HTR-8/SVneo (cell line): ENCODE measurements at regions not wholly inside any gene's neighbourhood (a gene's known extent, or its start where the extent isn't known, plus 50 kb on each side); places are given as distances from the start of the nearest gene placed in this dataset.
A peak's percentile ranks its signal among the peaks of the same experiment; 100 is the strongest.
"Not testable (repeated sequence)": the region's sequence is repeated elsewhere in the genome, so short reads cannot be mapped to it uniquely, and the experiment has no call there.

Experiments
- DNase-seq: peaks from one replicate; pipeline ENCODE4 v3.0.0; 2011; ENCODE audit warnings: low spot score, mixed read lengths; ENCODE audit not compliant: insufficient read length
- FAIRE-seq: peaks from 2 replicates; lab custom pipeline; 2011; peaks lifted over from hg19 to GRCh38; lab: Jason Lieb, UNC

DNA sequence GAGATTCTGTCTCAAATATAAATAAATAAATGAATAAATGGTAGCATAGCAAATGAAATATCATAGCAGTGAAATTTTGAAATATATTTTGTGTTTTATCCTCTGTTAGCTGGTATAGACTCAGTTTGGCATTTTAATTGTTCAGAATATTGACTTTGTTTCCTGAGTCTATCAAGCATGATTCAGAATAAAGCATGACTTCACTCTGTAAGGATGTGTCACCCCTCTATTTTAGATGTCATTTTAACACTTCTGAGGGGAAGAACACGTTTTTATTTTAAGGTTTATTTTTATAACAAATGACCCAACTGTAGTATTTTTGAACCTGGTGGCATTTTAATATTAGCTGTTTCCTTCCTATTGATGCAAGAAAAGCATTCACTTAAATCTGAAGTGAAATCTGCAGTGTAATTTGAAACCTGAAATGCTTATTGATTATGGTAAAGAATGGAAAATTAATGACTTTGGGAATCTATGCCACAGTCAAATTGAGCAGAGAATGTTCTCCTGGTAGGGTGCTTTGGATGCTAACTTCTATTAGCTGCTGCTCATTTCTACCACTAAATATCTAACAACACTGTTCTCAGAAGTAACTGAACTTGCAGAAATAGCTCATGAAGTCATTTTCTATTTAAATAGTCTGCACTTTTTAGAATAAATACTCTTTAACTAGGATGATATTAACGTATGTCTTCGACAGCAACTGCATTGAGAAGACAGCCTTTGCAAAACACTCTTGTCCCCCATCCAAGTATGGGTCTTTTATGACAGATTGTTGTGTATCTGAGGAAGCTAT, 114.2 kb downstream of the SOX4 start:
- DNase-seq: no peak

DNA sequence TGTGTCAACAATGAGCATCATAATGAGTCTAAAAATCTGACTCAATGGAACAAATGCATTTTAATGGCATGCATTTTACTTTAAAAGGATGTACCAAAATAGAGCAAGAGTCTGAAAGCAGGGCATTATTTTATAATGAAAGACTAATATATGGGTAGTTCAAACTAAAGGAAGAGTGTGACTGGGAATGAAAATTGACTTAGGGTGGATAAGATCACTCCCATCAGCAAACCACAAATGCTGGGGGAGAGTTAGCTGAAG, 114.7 kb downstream of the SOX4 start:
- no peak for FAIRE-seq
- no peak for DNase-seq

More for the DNA sequence above, 114.2 kb downstream of the SOX4 start:
- no peak for FAIRE-seq

DNA sequence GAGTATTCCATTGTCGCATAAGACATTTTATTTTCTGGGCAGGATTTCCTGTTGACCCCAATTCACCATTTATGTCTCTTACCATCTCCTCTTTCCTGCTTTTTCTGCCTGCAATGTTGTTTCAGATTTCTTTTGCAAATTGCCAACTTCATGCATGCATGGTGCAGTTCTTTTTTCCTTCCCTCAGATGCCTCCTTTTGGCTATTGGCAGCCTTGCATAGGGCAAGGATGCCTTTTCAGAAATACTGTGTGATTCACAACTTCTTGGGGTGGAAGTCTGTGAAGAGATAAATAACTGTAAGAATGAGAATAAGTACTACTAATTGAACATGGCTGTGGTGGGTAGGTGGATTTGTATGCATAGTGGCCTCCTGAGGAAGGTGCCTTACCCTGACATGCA, 116.7 kb downstream of the SOX4 start:
- no peak for FAIRE-seq
- DNase-seq: no peak

DNA sequence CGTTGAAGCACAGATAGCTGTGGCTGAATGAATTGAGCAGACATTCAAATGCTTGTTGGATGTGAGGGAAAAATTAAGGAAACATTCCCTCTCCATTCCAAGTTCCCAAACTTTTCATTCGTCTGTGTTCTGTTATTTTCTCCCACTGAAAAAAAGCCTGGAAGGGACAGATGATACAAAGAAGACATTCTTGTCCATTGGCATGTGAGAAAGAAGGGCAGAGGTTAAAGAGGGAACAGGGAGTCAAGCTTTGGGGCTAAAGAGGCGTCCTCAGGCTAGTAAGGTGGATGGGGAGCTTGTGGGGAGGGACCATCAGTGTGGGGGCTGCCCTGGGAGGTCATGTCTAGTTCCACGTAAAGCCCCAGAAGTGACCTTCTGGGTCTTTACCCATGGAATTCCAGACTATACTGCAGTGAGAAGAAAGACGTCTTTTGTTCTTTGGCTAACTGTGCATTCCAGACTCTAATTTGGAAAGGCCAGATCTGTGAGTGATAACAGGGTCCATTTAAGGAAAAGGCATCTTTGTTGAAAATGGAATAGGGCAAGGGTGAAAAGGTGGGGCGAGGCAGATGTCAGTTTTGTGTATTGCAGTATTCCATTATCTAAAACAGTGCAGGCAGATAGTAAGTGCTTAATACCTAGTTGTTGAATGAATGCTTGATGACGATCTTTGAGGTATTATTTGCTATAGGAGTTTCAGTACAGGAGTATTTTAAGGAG, 117.5 kb downstream of the SOX4 start:
- DNase-seq (no peak), FAIRE-seq (no peak)

DNA sequence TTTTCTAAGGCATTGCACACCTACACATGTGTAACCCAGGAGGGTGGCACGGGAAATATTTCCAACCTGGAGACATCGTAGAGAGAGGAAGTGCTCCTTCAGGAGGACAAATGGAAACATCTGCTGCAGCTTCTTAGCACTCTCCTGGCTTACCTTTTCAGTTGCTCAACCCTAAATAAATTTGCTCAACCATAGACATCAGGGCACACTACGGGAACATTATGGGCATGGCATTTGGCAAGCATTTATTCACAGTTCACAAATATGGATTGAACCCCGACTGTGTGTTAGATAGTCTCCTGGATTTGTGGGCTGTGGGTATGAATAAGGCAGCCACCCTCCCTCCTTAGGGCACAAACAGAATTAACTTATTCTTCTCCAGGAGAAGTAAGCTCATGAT, 118.7 kb downstream of the SOX4 start:
- DNase-seq (no peak), FAIRE-seq (no peak)

DNA sequence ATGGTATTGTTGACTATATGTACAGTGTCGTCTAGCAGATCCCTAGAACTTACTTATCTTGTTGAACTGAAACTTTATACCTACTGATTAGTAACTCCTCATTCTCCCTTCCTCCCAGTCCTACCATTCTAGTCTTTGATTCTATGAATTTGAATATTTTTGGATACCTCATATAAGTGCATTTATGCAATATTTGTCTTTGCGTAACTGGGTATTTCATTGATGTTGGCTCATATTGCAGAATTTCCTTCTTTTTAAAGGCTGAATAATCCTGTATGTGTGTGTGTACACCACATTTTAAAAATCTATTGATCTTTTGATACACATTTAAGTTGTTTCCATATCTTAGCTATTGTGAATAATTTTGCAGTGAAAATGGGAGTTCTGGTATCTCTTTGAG, 119.9 kb downstream of the SOX4 start:
- FAIRE-seq (no peak), DNase-seq (no peak)

DNA sequence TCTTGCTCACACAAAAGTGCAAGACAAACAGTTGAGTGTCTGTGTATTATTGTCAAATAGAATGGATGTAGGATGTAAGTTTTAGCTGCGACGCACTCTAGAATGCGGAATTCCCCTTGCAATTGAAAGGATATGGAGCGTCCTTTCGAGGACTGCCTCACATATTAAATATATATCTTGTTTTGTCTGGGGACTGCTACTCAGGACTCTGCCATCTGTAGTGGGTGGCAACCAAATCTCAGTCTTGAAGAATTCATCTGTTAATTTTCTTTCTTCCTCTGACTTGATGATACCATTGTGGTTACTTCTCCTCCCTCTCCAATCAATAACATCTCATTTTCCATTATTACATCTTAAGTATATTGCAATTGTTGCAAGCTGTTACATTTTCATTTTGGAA, 121.6 kb downstream of the SOX4 start:
- no peak for DNase-seq
- no peak for FAIRE-seq

DNA sequence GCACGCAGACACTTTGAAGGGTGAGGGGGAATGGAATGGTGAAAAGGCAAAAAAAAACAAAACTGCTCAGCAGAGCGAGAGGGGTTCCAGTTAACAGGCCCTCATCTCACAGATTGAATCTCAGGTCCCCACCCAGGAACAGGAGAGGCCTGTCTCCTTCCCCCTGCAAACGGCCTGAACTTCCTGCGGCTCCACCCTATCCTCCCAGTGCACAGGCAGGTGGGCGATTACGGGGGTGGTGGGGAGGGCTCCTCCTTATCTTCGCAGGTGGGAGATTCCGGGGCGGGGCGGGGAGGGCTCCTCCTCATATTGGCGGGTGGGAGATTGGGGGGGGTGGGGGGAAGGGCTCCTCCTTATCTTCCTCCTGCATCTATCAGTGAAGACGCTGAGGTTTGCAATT, 129.0 kb downstream of the SOX4 start:
- DNase-seq: no peak
- no peak for FAIRE-seq

DNA sequence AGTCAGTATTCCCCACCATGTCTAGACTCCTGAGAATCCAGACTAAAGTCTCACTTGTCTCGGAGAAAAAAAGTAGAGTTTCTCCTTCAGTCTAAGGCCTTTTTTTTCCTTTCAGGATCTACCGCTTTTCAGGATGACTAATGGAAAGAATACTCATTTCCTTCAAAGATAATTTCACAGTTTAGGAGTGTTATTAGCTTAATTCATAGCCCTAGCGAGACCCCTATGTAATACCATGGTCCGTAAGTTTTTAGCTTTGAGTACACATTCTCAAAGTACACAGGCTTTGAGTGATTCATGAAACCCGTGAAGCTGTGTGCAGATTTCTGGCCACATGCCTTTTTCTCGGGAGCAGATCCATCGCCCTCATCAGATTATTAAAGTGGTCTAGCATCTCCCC, 133.1 kb downstream of the SOX4 start:
- no peak for DNase-seq
- FAIRE-seq: no peak

DNA sequence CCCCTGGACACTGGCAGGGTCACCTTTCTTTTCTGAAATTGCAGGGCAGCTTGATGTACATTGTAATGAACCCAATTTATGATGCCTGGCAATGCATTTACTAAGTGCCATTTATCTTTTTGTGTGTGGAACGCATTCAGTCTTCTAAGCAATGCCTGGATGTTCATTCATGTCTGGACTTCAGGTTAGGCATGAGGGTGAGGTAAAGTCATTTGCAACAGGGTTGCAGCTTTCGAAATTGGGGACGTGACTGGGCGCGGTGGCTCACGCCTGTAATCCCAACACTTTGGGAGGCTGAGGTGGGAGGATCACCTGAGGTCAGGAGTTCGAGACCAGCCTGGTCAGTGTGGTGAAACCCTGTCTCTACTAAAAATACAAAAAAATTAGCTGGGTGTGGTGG, 134.6 kb downstream of the SOX4 start:
- DNase-seq: no peak
- no peak for FAIRE-seq

DNA sequence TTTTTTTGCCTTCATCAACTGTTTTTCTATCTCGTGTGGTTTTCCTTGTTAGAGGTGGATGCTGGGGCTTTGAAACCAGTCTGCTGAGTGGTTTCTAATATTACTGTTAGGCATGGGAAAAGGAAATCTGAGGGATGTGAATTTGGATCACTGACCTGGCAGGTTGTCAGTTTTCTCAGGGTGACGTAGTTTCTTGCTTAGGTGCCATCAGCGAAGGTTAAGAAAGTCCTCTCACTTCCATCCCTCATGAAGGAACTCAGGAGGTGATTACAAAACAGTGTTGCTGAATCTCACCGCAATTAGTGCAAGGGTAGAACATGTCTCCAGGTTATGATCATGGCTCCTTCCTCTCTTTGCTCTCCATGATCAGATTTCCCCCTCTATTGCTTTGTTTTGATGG, 135.9 kb downstream of the SOX4 start:
- DNase-seq: no peak
- no peak for FAIRE-seq

DNA sequence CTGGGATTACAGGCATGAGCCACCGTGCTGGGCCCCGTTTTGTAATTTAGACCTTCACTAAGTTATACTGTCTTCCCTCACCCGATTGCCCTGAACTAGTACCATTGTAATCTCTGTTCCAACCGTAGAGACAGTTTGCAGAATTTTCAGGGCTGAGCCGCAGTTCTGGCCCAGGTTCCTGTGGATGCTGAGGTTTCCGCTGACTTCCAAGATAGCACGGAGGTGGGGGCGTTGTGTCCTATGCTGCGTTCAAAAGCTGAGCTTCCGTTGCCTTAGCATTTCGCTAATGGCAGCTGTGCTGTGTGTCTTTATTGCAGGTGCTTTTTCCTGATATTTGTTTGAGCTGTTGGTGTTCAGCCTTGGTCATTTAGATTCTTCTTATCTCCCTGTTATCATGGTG, 137.0 kb downstream of the SOX4 start:
- FAIRE-seq: no peak
- DNase-seq: no peak

DNA sequence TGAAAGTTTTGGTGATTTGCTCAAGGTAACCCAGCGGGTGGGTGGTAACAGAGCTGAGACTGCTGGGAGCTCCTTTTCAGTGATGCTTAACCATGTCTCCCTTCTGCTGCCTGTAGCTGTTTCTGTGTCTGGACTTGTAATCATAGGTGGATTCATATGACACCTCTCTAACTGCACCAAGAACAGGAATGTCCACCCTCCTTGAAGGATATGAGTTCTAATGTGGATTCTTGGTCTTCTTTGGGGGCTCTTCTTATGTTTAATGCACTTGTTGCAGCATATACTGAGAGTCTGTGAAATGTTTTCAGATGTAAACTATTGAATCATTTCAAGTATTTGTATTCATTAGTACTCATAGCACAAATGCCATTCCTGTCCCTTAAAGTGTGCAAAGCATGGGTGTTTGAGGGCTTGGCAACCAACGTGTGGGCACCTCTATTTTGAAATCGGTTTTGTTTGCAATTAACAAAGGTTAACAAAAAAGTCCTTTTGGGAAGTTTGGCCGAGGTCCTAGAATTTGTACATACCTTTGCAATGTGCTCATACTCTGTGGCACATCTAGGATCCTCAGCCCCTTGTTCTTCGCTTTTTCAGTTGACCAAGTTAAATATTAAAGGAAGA, 138.0 kb downstream of the SOX4 start:
- DNase-seq (peak; percentile 17), FAIRE-seq (no peak)

DNA sequence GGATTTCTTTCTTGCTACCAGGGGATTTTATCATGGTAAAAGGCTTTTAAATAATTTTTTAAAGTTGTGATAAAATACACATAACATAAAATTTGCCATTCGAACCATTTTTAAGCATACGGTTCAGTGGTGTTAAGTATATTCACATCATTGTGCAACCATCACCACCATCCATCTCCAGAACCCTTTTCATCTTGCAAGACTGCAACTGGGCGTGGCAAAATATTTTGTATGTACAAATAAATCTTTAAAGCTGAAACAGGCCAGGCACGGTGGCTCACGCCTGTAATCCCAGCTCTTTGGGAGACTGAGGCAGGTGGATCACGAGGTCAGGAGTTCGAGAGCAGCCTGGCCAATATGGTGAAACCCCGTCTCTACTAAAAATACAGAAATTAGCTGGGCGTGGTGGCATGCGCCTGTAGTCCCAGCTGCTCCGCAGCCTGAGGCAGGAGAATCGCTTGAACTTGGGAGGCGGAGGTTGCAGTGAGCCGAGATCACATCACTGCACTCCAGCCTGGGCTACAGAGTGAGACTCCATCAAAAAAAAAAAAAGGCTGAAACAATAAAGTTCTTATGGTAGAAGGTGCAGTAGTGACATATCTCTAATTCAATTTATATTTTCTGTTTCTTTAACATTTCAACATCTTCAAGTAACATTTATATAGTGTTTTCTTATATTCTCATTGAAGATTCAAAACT, 138.6 kb downstream of the SOX4 start:
- FAIRE-seq, DNase-seq: not testable (repeated sequence)

DNA sequence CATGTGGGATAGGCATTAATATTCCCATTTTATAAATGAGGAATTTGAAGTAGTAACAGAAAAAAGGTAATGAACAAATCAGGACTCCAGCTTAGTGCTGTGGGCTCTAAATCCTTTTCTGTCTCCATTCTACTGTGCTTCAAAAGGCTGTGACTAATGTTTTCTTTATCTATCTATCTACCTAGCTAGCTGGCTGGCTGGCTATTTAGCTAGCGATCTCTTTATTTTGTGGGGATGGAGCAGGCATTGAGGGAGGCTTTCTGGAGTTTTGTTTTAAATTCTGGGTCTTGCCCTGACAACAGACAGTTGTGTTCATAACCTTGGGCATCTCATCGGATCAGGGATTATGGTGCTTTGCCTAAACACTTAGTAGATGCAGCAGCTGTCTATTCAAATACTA, 139.2 kb downstream of the SOX4 start:
- FAIRE-seq (no peak), DNase-seq (no peak)

DNA sequence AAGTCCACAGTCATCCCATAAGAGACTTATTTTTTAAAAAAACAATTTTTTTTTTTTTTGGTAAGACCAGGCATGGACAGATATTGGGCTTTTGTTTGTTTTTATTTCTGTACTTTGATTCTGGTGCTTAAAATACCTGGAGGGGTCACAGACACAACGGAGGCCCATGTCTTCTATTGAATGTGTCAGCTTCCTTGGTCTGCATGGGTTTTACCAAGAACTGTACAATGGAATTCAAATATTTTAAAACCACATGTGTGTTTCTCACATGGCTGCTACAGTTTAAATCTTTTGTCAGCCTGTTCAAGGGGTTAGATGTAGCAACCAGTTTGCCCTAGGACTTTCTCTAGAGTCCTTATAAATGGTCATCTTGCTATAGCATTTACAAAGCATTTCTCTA, 139.8 kb downstream of the SOX4 start:
- no peak for FAIRE-seq
- no peak for DNase-seq

DNA sequence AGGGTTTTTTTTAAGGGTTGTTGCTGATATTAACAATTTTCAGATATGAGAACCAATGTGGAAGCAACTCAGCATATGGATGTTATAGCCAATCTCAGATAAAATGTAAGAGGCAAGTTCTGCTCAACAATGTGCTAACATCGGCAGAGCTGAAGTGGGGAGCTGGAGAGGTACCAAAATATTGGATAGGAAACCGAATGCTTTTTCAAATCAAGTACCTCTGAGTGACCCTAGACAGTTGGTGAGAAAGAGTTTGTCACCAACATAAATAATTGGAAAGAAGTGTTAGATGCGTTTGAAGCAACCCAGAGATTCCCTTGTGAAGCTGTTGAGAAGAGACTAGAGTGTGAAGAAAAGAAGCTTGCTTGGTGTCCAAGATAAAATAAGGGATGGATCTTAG, 140.7 kb downstream of the SOX4 start:
- no peak for DNase-seq
- no peak for FAIRE-seq

DNA sequence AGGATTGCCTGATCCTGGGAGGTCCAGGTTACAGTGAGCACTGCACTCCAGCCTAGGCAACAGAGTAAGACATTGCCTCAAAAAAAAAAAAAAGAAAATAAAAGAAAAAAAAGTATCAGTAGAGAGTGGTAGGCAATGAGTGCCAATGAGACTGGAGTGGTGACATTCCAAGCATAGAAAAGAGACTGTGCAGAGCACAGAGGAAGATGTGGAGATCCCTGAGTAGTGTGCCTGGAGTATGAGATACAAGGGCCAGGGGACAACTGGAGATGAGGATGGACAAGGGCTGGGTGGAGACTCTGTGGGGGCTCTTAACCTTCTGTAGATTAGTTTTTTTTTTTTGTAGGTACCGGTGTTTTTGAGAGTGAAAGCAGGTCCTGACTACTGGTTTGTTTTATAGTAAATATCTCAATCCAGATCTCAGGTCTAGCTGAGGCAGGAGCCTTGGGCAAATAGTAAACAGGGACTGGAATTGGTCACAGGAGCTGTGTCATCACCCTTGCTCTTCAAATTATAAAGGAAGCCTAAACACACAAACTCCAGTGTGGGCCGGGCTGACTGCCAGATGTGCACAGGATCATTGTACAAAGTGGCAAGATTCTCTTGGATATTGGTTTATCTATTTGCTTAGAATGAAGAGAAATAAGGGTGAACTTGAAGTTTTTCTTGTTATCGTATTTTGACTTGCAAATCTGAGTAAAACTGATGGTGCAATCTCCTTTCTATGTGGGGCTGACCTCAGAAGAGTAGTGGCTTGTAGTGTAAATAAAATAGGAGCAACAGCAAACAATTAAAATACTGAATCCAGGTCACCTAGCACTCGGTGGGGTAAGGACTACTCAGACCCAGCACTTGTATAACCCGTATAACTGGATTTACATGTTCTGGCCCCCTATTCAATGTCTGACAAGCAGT, 144.9 kb downstream of the SOX4 start:
- DNase-seq: no peak

DNA sequence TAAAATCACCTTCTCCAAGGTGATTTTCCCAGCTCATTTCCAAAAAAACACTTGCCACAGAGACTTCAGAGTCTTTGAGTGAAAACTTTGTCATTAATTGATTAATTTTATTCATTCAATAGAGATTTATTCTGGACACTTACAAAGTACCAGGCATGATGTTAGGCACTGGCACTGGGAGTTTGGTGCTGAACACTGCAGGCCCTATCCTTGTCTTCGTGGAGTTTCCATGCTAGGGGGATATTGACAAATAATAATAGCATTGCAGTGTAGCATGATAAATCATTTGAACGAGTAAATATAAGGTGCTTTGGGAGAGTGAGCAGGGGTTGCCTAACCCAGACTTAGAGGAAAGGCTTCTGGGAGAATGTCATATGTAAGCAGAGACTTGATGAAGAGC, 145.7 kb downstream of the SOX4 start:
- DNase-seq: no peak
- no peak for FAIRE-seq

More for the DNA sequence above, 144.9 kb downstream of the SOX4 start:
- no peak for FAIRE-seq

DNA sequence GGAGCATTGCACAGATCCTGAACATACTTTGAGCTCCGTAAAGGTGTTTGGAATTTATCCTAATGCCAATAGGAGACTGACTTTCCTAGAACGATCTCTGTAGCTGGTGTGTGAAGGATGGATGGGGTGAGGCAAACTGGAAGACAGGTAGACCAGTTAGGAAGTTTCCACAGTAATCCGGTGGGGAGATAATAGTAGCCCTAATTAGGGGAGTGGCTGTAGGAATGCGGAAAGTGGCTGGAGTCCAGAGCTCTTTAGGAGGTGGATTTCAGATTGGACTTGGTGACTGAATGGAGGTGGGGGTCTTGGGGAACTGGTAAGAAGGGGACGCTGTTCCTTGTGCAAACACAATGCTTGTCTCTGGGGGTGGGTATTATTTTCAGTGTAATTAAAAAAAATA, 146.3 kb downstream of the SOX4 start:
- DNase-seq (no peak), FAIRE-seq (no peak)
